ENCODE measurements at regions not wholly inside any gene's neighbourhood (a gene's known extent, or its start where the extent isn't known, plus 50 kb on each side); places are given as distances from the start of the nearest gene placed in this dataset.

DNA sequence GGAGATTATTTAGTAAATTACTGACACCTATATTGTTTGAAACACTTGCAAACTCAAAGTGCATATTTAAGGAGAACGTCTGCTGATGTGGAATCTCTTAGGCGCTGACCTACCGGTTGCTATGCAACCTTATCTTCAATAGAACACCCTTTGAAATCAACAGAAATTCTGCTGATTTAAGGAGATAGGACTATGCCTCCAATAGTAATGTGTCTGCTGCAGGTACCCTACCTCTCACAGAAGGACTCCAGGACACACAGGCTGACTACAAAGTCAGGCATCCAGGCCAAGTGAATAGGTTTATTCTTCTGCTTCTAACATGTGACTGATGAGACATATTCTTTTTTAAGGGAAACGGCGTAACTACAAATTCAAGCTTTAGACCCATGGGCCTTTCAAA lies 311.7 kb downstream of the CBLN4 start:
- Mint-ChIP-seq H3K4me3 (ENCODE audit: unreplicated experiment) (no peak overlapping the region), H3K9me3 (ENCODE audit: low read depth) (peaks cover 19% of the 10 kb centered on the region), H3K36me3 (ENCODE audit: low read depth) (no peaks in the 10 kb centered on the region), H3K4me1 (ENCODE audit: low read depth) (no peaks in the 10 kb centered on the region), H3K27ac (ENCODE audit: unreplicated experiment) (no peak overlapping the region), H3K27me3 (ENCODE audit: low read depth) (no peaks in the 10 kb centered on the region)
- TF ChIP-seq, protein P1, sequence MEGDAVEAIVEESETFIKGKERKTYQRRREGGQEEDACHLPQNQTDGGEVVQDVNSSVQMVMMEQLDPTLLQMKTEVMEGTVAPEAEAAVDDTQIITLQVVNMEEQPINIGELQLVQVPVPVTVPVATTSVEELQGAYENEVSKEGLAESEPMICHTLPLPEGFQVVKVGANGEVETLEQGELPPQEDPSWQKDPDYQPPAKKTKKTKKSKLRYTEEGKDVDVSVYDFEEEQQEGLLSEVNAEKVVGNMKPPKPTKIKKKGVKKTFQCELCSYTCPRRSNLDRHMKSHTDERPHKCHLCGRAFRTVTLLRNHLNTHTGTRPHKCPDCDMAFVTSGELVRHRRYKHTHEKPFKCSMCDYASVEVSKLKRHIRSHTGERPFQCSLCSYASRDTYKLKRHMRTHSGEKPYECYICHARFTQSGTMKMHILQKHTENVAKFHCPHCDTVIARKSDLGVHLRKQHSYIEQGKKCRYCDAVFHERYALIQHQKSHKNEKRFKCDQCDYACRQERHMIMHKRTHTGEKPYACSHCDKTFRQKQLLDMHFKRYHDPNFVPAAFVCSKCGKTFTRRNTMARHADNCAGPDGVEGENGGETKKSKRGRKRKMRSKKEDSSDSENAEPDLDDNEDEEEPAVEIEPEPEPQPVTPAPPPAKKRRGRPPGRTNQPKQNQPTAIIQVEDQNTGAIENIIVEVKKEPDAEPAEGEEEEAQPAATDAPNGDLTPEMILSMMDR (IDR thresholded peaks at IDR 0.05): no peak
- DNase-seq (ENCODE audit: low spot score): no peak

DNA sequence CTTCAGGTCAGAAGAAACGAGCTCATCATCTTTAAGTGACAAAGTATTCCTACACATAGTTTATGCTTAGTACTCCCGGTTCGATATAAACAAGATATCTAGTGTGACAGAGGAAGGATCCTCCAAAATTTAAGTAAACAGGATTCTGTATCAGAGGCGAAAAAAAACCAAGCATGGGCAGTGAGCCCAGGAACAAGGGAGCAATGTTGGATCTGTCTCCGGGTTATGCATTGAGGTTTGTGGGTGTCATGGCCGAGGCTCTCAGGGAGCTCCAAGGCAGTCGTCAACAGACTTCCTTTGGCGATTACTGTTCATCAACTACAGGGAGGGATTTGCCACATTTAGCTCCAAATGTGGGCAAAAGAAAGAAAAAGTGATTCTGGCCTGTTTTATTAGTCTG lies 319.5 kb downstream of the CBLN4 start:
- TF ChIP-seq, protein P1 (IDR thresholded peaks at IDR 0.05): no peak
- H3K4me1 Mint-ChIP-seq (ENCODE audit: low read depth): no peaks in the 10 kb centered on the region
- H3K27ac Mint-ChIP-seq (ENCODE audit: unreplicated experiment): no peak overlapping the region
- H3K4me3 Mint-ChIP-seq (ENCODE audit: unreplicated experiment): no peak overlapping the region
- H3K9me3 Mint-ChIP-seq (ENCODE audit: low read depth): peaks cover 14% of the 10 kb centered on the region
- DNase-seq (ENCODE audit: low spot score): no peak
- H3K27me3 Mint-ChIP-seq (ENCODE audit: low read depth): no peaks in the 10 kb centered on the region
- H3K36me3 Mint-ChIP-seq (ENCODE audit: low read depth): no peaks in the 10 kb centered on the region

DNA sequence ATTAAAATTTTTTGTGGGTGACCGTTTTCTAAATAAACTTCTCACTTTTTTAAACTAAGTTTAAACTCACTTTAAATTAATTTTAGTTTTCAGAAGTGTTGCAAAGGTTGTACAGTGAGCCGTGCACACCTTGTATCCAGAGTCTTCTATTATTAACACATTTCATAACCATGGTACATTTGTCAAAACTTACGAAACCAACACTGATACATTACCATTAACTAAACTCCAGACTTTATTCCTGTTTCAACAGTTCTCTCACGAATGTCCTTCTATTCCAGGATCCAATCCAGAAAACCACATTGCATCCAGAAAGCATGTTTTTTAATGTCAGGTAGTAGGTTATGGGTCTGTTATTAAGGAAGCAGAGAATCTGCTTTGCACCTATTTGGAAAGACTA lies 319.9 kb downstream of the CBLN4 start:
- Mint-ChIP-seq H3K9me3 (ENCODE audit: low read depth) (peaks cover 11% of the 10 kb centered on the region), H3K27me3 (ENCODE audit: low read depth) (no peaks in the 10 kb centered on the region), H3K4me3 (ENCODE audit: unreplicated experiment) (no peak overlapping the region), H3K4me1 (ENCODE audit: low read depth) (no peaks in the 10 kb centered on the region), H3K36me3 (ENCODE audit: low read depth) (no peaks in the 10 kb centered on the region), H3K27ac (ENCODE audit: unreplicated experiment) (no peak overlapping the region)
- TF ChIP-seq, protein P1 (IDR thresholded peaks at IDR 0.05): no peak
- DNase-seq (ENCODE audit: low spot score): no peak

DNA sequence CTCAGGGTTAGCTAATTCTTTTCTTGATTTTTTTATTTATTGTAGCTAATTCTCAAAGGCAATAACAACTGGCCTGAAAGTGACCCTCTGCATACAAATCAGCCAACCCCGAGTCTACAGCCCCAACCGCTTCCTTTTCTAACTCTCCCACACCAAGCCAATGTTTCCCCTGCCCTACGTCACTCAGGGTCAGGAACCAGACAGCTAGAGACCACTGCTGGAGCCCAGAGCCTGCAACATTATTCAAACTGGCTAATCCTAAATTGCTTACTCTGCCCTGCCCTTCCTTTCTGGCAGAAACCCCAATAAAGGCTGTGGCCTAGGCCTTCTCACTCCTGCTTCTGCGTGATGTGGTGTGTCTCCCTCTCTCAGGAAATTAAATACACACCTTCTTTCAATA lies 320.7 kb downstream of the CBLN4 start:
- no peak overlapping the region for H3K27ac Mint-ChIP-seq (ENCODE audit: unreplicated experiment)
- TF ChIP-seq, protein P1 (IDR thresholded peaks at IDR 0.05): no peak
- no peak overlapping the region for H3K4me3 Mint-ChIP-seq (ENCODE audit: unreplicated experiment)
- H3K9me3 Mint-ChIP-seq (ENCODE audit: low read depth): peaks cover 17% of the 10 kb centered on the region
- H3K36me3 Mint-ChIP-seq (ENCODE audit: low read depth): no peaks in the 10 kb centered on the region
- DNase-seq (ENCODE audit: low spot score): no peak
- H3K27me3 Mint-ChIP-seq (ENCODE audit: low read depth): no peaks in the 10 kb centered on the region
- no peaks in the 10 kb centered on the region for H3K4me1 Mint-ChIP-seq (ENCODE audit: low read depth)

DNA sequence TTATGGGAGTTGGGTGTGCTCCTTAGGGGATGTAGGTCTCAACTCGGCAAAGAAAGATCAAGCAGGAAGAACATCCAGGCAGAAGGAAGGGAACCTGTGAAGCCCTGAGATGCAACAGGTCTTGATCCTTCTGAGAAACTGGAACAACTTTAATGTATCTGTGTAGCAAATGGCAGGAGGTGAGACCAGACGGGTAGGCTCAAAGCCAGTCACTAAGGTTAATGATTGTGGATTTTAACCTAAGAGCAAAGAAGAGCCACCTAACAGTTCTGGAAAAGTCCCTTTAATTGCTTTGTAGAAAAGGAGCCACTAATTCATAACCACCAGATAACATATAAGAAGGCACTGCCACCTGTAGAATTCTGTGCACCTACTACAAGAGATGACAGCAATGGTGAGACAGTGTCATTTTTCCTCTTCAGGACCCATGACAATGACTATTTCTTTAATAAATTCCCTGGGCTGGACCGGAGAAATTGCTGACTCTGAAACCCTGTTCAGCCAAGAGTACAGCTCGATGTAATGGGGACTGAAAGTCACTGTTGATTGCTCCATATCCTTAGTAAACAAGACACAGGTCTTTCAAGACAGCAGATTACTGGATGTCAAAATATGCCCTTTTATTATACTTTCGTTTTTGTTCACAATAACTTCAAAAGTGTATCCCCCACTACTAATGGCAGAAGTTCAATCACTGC lies 326.2 kb downstream of the CBLN4 start:
- no peak for DNase-seq (ENCODE audit: low spot score)
- TF ChIP-seq, protein P1 (IDR thresholded peaks at IDR 0.05): no peak
- peaks cover 29% of the 10 kb centered on the region for H3K9me3 Mint-ChIP-seq (ENCODE audit: low read depth)
- no peak overlapping the region for H3K27ac Mint-ChIP-seq (ENCODE audit: unreplicated experiment)
- no peaks in the 10 kb centered on the region for H3K36me3 Mint-ChIP-seq (ENCODE audit: low read depth)
- no peaks in the 10 kb centered on the region for H3K27me3 Mint-ChIP-seq (ENCODE audit: low read depth)
- no peak overlapping the region for H3K4me3 Mint-ChIP-seq (ENCODE audit: unreplicated experiment)
- H3K4me1 Mint-ChIP-seq (ENCODE audit: low read depth): no peaks in the 10 kb centered on the region

Data from chondrocyte (in vitro differentiated cells).